H9 (cell line): ENCODE measurements at regions not wholly inside any gene's neighbourhood (a gene's known extent, or its start where the extent isn't known, plus 50 kb on each side); places are given as distances from the start of the nearest gene placed in this dataset.

Source experiments
- DNase-seq: peaks from one replicate; pipeline ENCODE4 v3.0.0-alpha.2; 2017
- H2AFZ ChIP-seq: one replicate; pipeline ENCODE4 v1.6.1; 2013; ENCODE audit warnings: mild to moderate bottlenecking, low read length, control low read depth, moderate library complexity
- H2AK5ac ChIP-seq: 2 replicates; pipeline ENCODE4 v1.6.1; 2013; ENCODE audit warnings: low read length, control low read depth, mixed read lengths; ENCODE audit not compliant: insufficient read length
- H2BK120ac ChIP-seq: one replicate; pipeline ENCODE4 v1.6.1; 2013; ENCODE audit warnings: low read depth, mild to moderate bottlenecking, low read length, control low read depth, inconsistent platforms; ENCODE audit not compliant: poor library complexity, severe bottlenecking
- H2BK12ac ChIP-seq: 2 replicates; pipeline ENCODE4 v1.6.1; 2013; ENCODE audit warnings: low read length, control low read depth, mixed read lengths, low read depth; ENCODE audit not compliant: insufficient read length
- H2BK15ac ChIP-seq: 2 replicates; pipeline ENCODE4 v1.6.1; 2013; ENCODE audit warnings: low read depth, low read length, control low read depth
- H2BK20ac ChIP-seq: one replicate; pipeline ENCODE4 v1.6.1; 2013; ENCODE audit warnings: low read depth, mild to moderate bottlenecking, low read length, control low read depth, inconsistent platforms; ENCODE audit not compliant: poor library complexity, severe bottlenecking
- H2BK5ac ChIP-seq: 2 replicates; pipeline ENCODE4 v1.6.1; 2013; ENCODE audit warnings: low read length, control low read depth, mixed read lengths; ENCODE audit not compliant: insufficient read length
- H3K14ac ChIP-seq: 2 replicates; pipeline ENCODE4 v1.6.1; 2013; ENCODE audit warnings: low read length, control low read depth; ENCODE audit not compliant: insufficient read depth
- H3K18ac ChIP-seq: 2 replicates; pipeline ENCODE4 v1.6.1; 2013; ENCODE audit warnings: low read depth, mild to moderate bottlenecking, mixed read lengths, low read length, control low read depth; ENCODE audit not compliant: insufficient read length
- H3K23ac ChIP-seq: 2 replicates; pipeline ENCODE4 v1.6.1; 2013; ENCODE audit warnings: low read length, control low read depth, mixed read lengths, low read depth; ENCODE audit not compliant: insufficient read length
- H3K23me2 ChIP-seq: 2 replicates; pipeline ENCODE4 v1.6.1; 2013; ENCODE audit warnings: low read depth, mild to moderate bottlenecking, mixed read lengths, low read length, control low read depth; ENCODE audit not compliant: insufficient read length, poor library complexity, severe bottlenecking
- H3K27ac ChIP-seq: 2 replicates; pipeline ENCODE4 v1.5.1; 2013; ENCODE audit warnings: low read length, control low read depth, mixed read lengths, low read depth; ENCODE audit not compliant: insufficient read length
- H3K27me3 ChIP-seq: 2 replicates; pipeline ENCODE4 v1.6.1; 2013; ENCODE audit warnings: low read length, control low read depth, inconsistent platforms; ENCODE audit not compliant: insufficient read depth
- H3K4ac ChIP-seq: 2 replicates; pipeline ENCODE4 v1.6.1; 2013; ENCODE audit warnings: low read depth, mild to moderate bottlenecking, control low read depth, inconsistent platforms, low read length, moderate library complexity
- H3K4me1 ChIP-seq: 2 replicates; pipeline ENCODE4 v1.6.1; 2013; ENCODE audit warnings: low read length, control low read depth, inconsistent platforms; ENCODE audit not compliant: insufficient read depth
- H3K4me2 ChIP-seq: 2 replicates; pipeline ENCODE4 v1.6.1; 2013; ENCODE audit warnings: low read length, control low read depth, mixed read lengths; ENCODE audit not compliant: insufficient read length, insufficient read depth
- H3K56ac ChIP-seq: 2 replicates; pipeline ENCODE4 v1.6.1; 2013; ENCODE audit warnings: low read depth, mild to moderate bottlenecking, mixed read lengths, low read length, control low read depth; ENCODE audit not compliant: insufficient read length
- H3K79me1 ChIP-seq: 2 replicates; pipeline ENCODE4 v1.6.1; 2013; ENCODE audit warnings: low read depth, mild to moderate bottlenecking, moderate library complexity, low read length, control low read depth, inconsistent platforms; ENCODE audit not compliant: insufficient read depth, poor library complexity, severe bottlenecking
- H3K79me2 ChIP-seq: 2 replicates; pipeline ENCODE4 v1.6.1; 2013; ENCODE audit warnings: low read length, control low read depth, inconsistent platforms; ENCODE audit not compliant: insufficient read depth
- H3K9ac ChIP-seq: 2 replicates; pipeline ENCODE4 v1.6.1; 2013; ENCODE audit warnings: low read length, control low read depth, mixed read lengths; ENCODE audit not compliant: insufficient read length; ENCODE audit errors: extremely low read depth
- H3K9me3 ChIP-seq: one replicate; pipeline ENCODE4 v1.6.1; 2013; ENCODE audit warnings: low read depth, low read length, inconsistent platforms; ENCODE audit not compliant: control insufficient read depth
- H3T11ph ChIP-seq: one replicate; pipeline ENCODE4 v1.6.1; 2013; ENCODE audit warnings: mild to moderate bottlenecking, low read length, control low read depth, inconsistent platforms
- H4K20me1 ChIP-seq: one replicate; pipeline ENCODE4 v1.6.1; 2013; ENCODE audit not compliant: control insufficient read depth, insufficient read length, insufficient read depth
- H4K5ac ChIP-seq: 2 replicates; pipeline ENCODE4 v1.6.1; 2013; ENCODE audit warnings: low read depth, mild to moderate bottlenecking, mixed read lengths, low read length, control low read depth; ENCODE audit not compliant: insufficient read length
- H4K8ac ChIP-seq: replicated peaks from 2 replicates; pipeline ENCODE4 v1.6.1; 2013; ENCODE audit warnings: low read length, control low read depth, mixed read lengths, low read depth; ENCODE audit not compliant: insufficient read length
- H4K91ac ChIP-seq: 2 replicates; pipeline ENCODE4 v1.6.1; 2013; ENCODE audit warnings: low read depth, mild to moderate bottlenecking, moderate library complexity, mixed read lengths, low read length, control low read depth; ENCODE audit not compliant: insufficient read length
- H3K27ac Mint-ChIP-seq, 3 experiments: 2 replicates in 2 of 3; 3 replicates in 1 of 3; pipeline ENCODE4 v1.8.0; 2020 to 2021; ENCODE audit warnings: mixed read lengths in 3 of 3, mild to moderate bottlenecking in 1 of 3, moderate library complexity in 1 of 3
- H3K27me3 Mint-ChIP-seq: 2 replicates; pipeline ENCODE4 v1.8.0; 2021; ENCODE audit warnings: low read depth, mild to moderate bottlenecking, moderate library complexity, mixed read lengths
- H3K36me3 Mint-ChIP-seq, 3 experiments: 2 replicates in 2 of 3; 3 replicates in 1 of 3; pipeline ENCODE4 v1.8.0; 2020 to 2021; ENCODE audit warnings: low read depth in 3 of 3, mixed read lengths in 3 of 3; ENCODE audit not compliant: insufficient read depth in 1 of 3
- H3K4me1 Mint-ChIP-seq, 2 experiments: 2 replicates each; pipeline ENCODE4 v1.8.0; 2020; ENCODE audit warnings: mixed read lengths in 2 of 2
- H3K4me3 Mint-ChIP-seq, 2 experiments: 2 replicates in 1 of 2; 3 replicates in 1 of 2; pipeline ENCODE4 v1.8.0; 2020 to 2021; ENCODE audit warnings: mild to moderate bottlenecking in 2 of 2, mixed read lengths in 2 of 2, moderate library complexity in 1 of 2
- H3K9me3 Mint-ChIP-seq, 2 experiments: 2 replicates in 1 of 2; 3 replicates in 1 of 2; pipeline ENCODE4 v1.8.0; 2020; ENCODE audit warnings: mild to moderate bottlenecking in 2 of 2, mixed read lengths in 2 of 2, moderate library complexity in 1 of 2
- WGBS: extraction: QIAGEN DNeasy Blood & Tissue Kit; methylation state at CpG from one replicate; pipeline ENCODE4 v1.1.7; 2013; ENCODE audit warnings: missing lambda C conversion rate, low lambda C conversion rate, mixed read lengths; ENCODE audit not compliant: insufficient read length; ENCODE audit errors: extremely low coverage; 5-methylcytosine and 5-hydroxymethylcytosine counted together
- TF ChIP-seq, protein P1 (sequence below): fragments of 200-600 bp; sonication (generic); conservative IDR thresholded peaks from 3 replicates; pipeline ENCODE4 v1.8.0; 2021; ENCODE audit warnings: antibody characterized with exemption, mild to moderate bottlenecking

- no peak overlapping the region for H4K8ac ChIP-seq
- H4K5ac ChIP-seq: no peak overlapping the region
- H3K14ac ChIP-seq: no peak overlapping the region
- no peak overlapping the region for H2BK12ac ChIP-seq
- no peak overlapping the region for H3K9ac ChIP-seq
- H3K4me2 ChIP-seq: no peak overlapping the region
- peaks cover 12% of the 10 kb centered on the region; the same call in 1 of the 2 replicates for H3K4me1 ChIP-seq
- no peak overlapping the region for H2BK20ac ChIP-seq
- no peak overlapping the region for H3T11ph ChIP-seq
- H3K23me2 ChIP-seq: no peaks in the 10 kb centered on the region
- no CpG with 5 or more reads among the region's 3 CpGs for WGBS
- no peak overlapping the region for H2BK5ac ChIP-seq
- H3K79me1 ChIP-seq: no peaks in the 10 kb centered on the region
- Mint-ChIP-seq H3K36me3 (no peaks in the 10 kb centered on the region; a peak in 1 of 7 replicates), H3K4me3 (no peak overlapping the region), H3K27ac (no peak overlapping the region), H3K27me3 (no peaks in the 10 kb centered on the region), H3K4me1 (peaks cover 17 to 18% of the 10 kb centered on the region in 2 experiments), H3K9me3 (no peaks in the 10 kb centered on the region)
- DNase-seq: no peak
- no peak overlapping the region for H2BK120ac ChIP-seq
- H2AK5ac ChIP-seq: no peak overlapping the region
- H3K27me3 ChIP-seq: no peaks in the 10 kb centered on the region
- H2AFZ ChIP-seq: no peak overlapping the region
- H3K27ac ChIP-seq: peak overlapping the region; percentile 23
- no peaks in the 10 kb centered on the region for H3K9me3 ChIP-seq
- H3K23ac ChIP-seq: no peak overlapping the region
- H4K91ac ChIP-seq: no peak overlapping the region
- no peak overlapping the region for H3K56ac ChIP-seq
- no peak overlapping the region for H2BK15ac ChIP-seq
- no peaks in the 10 kb centered on the region for H3K79me2 ChIP-seq
- no peak overlapping the region for H3K4ac ChIP-seq
- TF ChIP-seq, protein P1, sequence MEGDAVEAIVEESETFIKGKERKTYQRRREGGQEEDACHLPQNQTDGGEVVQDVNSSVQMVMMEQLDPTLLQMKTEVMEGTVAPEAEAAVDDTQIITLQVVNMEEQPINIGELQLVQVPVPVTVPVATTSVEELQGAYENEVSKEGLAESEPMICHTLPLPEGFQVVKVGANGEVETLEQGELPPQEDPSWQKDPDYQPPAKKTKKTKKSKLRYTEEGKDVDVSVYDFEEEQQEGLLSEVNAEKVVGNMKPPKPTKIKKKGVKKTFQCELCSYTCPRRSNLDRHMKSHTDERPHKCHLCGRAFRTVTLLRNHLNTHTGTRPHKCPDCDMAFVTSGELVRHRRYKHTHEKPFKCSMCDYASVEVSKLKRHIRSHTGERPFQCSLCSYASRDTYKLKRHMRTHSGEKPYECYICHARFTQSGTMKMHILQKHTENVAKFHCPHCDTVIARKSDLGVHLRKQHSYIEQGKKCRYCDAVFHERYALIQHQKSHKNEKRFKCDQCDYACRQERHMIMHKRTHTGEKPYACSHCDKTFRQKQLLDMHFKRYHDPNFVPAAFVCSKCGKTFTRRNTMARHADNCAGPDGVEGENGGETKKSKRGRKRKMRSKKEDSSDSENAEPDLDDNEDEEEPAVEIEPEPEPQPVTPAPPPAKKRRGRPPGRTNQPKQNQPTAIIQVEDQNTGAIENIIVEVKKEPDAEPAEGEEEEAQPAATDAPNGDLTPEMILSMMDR: no peak
- no peaks in the 10 kb centered on the region for H4K20me1 ChIP-seq
- H3K18ac ChIP-seq: no peak overlapping the region
These were observed 60.3 kb upstream of the TBPL2 start for GRCh38 chr14:55500708-55501107.
